Osteocyte (in vitro differentiated cells): ENCODE measurements at regions not wholly inside any gene's neighbourhood (a gene's known extent, or its start where the extent isn't known, plus 50 kb on each side); places are given as distances from the start of the nearest gene placed in this dataset.

Experiments
- DNase-seq: peaks from one replicate; pipeline ENCODE4 v3.0.0; 2021; ENCODE audit warnings: mixed read lengths; ENCODE audit not compliant: unreplicated experiment; ENCODE audit errors: extremely low spot score
- H3K27ac Mint-ChIP-seq: one replicate; pipeline ENCODE4 v1.8.0; 2021; ENCODE audit warnings: mild to moderate bottlenecking, mixed read lengths; ENCODE audit not compliant: unreplicated experiment
- H3K27me3 Mint-ChIP-seq: one replicate; pipeline ENCODE4 v1.8.0; 2021; ENCODE audit warnings: mixed read lengths; ENCODE audit not compliant: unreplicated experiment
- H3K36me3 Mint-ChIP-seq: one replicate; pipeline ENCODE4 v1.8.0; 2021; ENCODE audit warnings: mixed read lengths; ENCODE audit not compliant: unreplicated experiment
- H3K4me1 Mint-ChIP-seq: one replicate; pipeline ENCODE4 v1.8.0; 2021; ENCODE audit warnings: mixed read lengths; ENCODE audit not compliant: unreplicated experiment
- H3K4me3 Mint-ChIP-seq: one replicate; pipeline ENCODE4 v1.8.0; 2021; ENCODE audit warnings: mild to moderate bottlenecking, moderate library complexity, mixed read lengths; ENCODE audit not compliant: unreplicated experiment
- H3K9me3 Mint-ChIP-seq: one replicate; pipeline ENCODE4 v1.8.0; 2021; ENCODE audit warnings: mixed read lengths; ENCODE audit not compliant: unreplicated experiment
- CTCF ChIP-seq: fragments of 200-600 bp; sonication (generic); IDR thresholded peaks from 2 replicates; pipeline ENCODE4 v1.5.0; 2021; ENCODE audit warnings: antibody characterized with exemption, mild to moderate bottlenecking, moderate library complexity

- H3K27me3 Mint-ChIP-seq = no peaks in the 10 kb centered on the region
- H3K4me1 Mint-ChIP-seq = no peaks in the 10 kb centered on the region
- TF ChIP-seq CTCF = no peak
- H3K36me3 Mint-ChIP-seq = no peaks in the 10 kb centered on the region
- DNase-seq = no peak
- H3K27ac Mint-ChIP-seq = no peak overlapping the region
- H3K9me3 Mint-ChIP-seq = peaks cover 8% of the 10 kb centered on the region
- no peak overlapping the region for H3K4me3 Mint-ChIP-seq
Observed at GRCh38 chr12:61939977-61940376, 320.2 kb upstream of the USP15 start.

- Mint-ChIP-seq H3K36me3 (no peaks in the 10 kb centered on the region), H3K27ac (no peak overlapping the region), H3K9me3 (peaks cover 3% of the 10 kb centered on the region), H3K27me3 (no peaks in the 10 kb centered on the region), H3K4me3 (no peak overlapping the region), H3K4me1 (no peaks in the 10 kb centered on the region)
- DNase-seq = no peak
- no peak for TF ChIP-seq CTCF
Observed at GRCh38 chr12:61956545-61956944, 303.7 kb upstream of the USP15 start.

GRCh38 chr12:61974461-61974860 is 285.7 kb upstream of the USP15 start:
- Mint-ChIP-seq H3K4me3 (no peak overlapping the region), H3K36me3 (no peaks in the 10 kb centered on the region), H3K4me1 (no peaks in the 10 kb centered on the region), H3K27me3 (no peaks in the 10 kb centered on the region), H3K9me3 (peaks cover 5% of the 10 kb centered on the region), H3K27ac (no peak overlapping the region)
- no peak for TF ChIP-seq CTCF
- no peak for DNase-seq

- Mint-ChIP-seq H3K27ac (no peak overlapping the region), H3K4me3 (no peak overlapping the region), H3K9me3 (no peaks in the 10 kb centered on the region), H3K36me3 (no peaks in the 10 kb centered on the region), H3K27me3 (no peaks in the 10 kb centered on the region), H3K4me1 (no peaks in the 10 kb centered on the region)
- TF ChIP-seq CTCF = no peak
- DNase-seq = no peak
Observed at GRCh38 chr12:61985830-61986229, 274.4 kb upstream of the USP15 start.

- Mint-ChIP-seq H3K4me1 (no peaks in the 10 kb centered on the region), H3K36me3 (no peaks in the 10 kb centered on the region), H3K27ac (no peak overlapping the region), H3K4me3 (no peak overlapping the region), H3K27me3 (no peaks in the 10 kb centered on the region), H3K9me3 (no peaks in the 10 kb centered on the region)
- no peak for DNase-seq
- no peak for TF ChIP-seq CTCF
Observed at GRCh38 chr12:61987173-61987572, 273.0 kb upstream of the USP15 start.
